T-cell (primary cell): ENCODE measurements at regions not wholly inside any gene's neighbourhood (a gene's known extent, or its start where the extent isn't known, plus 50 kb on each side); places are given as distances from the start of the nearest gene placed in this dataset.

Experiments
- ATAC-seq, 4 experiments: fragments of 200-7000 bp in 3 of 4; fragments of 150-1000 bp in 1 of 4; cut with Tn5 transposase; replicated peaks in 1 of 4; 1 replicate in 3 of 4; 2 replicates in 1 of 4; pipeline ENCODE4 v1.10.0; 2021; ENCODE audit warnings: moderate library complexity in 3 of 4, mild to moderate bottlenecking in 2 of 4, moderate number of reproducible peaks in 1 of 4
- CTCF ChIA-PET, 2 donors: fragments of 300-600 bp; sonication (Branson Sonifier 250); formaldehyde crosslinking; loops; one replicate each; lab custom pipeline; 2022; ENCODE audit warnings: antibody characterized with exemption in 2 of 2; lab: Charles Lee
- POLR2A ChIA-PET, 2 donors: fragments of 300-600 bp; sonication (Branson Sonifier 250); formaldehyde crosslinking; loops; one replicate each; lab custom pipeline; 2022; ENCODE audit warnings: antibody characterized with exemption in 2 of 2; lab: Charles Lee
- DNase-seq, 35 experiments: peaks; one replicate each; pipeline versions ENCODE4 v3.0.0 to v3.0.0-alpha.2; 2013 to 2023
- H3K27ac ChIP-seq: one replicate; pipeline ENCODE4 v1.5.1; 2013; ENCODE audit warnings: low read length
- H3K27me3 ChIP-seq, 2 experiments: replicated peaks in 1 of 2; 1 replicate in 1 of 2; 2 replicates in 1 of 2; pipeline versions ENCODE4 v1.6.1 to v1.7.0; 2013; ENCODE audit warnings: low read length in 1 of 2, mixed read lengths in 1 of 2; ENCODE audit not compliant: control insufficient read depth in 2 of 2, insufficient read depth in 2 of 2; ENCODE audit errors: extremely low read depth in 1 of 2
- H3K36me3 ChIP-seq, 2 donors: 1 replicate in 1 of 2; 2 replicates in 1 of 2; pipeline versions ENCODE4 v1.6.1 to v1.7.0; 2013; ENCODE audit warnings: low read length in 1 of 2; ENCODE audit not compliant: control insufficient read depth in 2 of 2, insufficient read depth in 1 of 2; ENCODE audit errors: extremely low read depth in 1 of 2
- H3K4me1 ChIP-seq, 2 experiments: 1 replicate in 1 of 2; 2 replicates in 1 of 2; pipeline versions ENCODE4 v1.6.1 to v1.7.0; 2013; ENCODE audit warnings: low read length in 2 of 2, mixed read lengths in 1 of 2; ENCODE audit not compliant: insufficient read depth in 2 of 2, control insufficient read depth in 1 of 2; ENCODE audit errors: extremely low read depth in 1 of 2
- H3K4me3 ChIP-seq, 2 donors: 1 replicate in 1 of 2; 2 replicates in 1 of 2; pipeline versions ENCODE4 v1.5.1 to v1.7.0; 2013; ENCODE audit warnings: mild to moderate bottlenecking in 2 of 2, low read length in 1 of 2, moderate library complexity in 1 of 2; ENCODE audit not compliant: control insufficient read depth in 1 of 2; ENCODE audit errors: extremely low read depth in 1 of 2
- H3K9me3 ChIP-seq: 2 replicates; pipeline ENCODE4 v1.7.0; 2013
- H3K27ac Mint-ChIP-seq, 2 donors: one replicate each; pipeline ENCODE4 v1.8.0; 2020 to 2021; ENCODE audit warnings: mild to moderate bottlenecking in 2 of 2, mixed read lengths in 2 of 2
- H3K27me3 Mint-ChIP-seq, 2 donors: one replicate each; pipeline ENCODE4 v1.8.0; 2021 to 2022; ENCODE audit warnings: mixed read lengths in 2 of 2
- H3K36me3 Mint-ChIP-seq: one replicate; pipeline ENCODE4 v1.8.0; 2021; ENCODE audit warnings: mixed read lengths
- H3K4me1 Mint-ChIP-seq, 3 donors: one replicate each; pipeline ENCODE4 v1.8.0; 2020 to 2022; ENCODE audit warnings: mixed read lengths in 3 of 3, mild to moderate bottlenecking in 1 of 3
- H3K4me3 Mint-ChIP-seq, 3 donors: one replicate each; pipeline ENCODE4 v1.8.0; 2020 to 2022; ENCODE audit warnings: mild to moderate bottlenecking in 3 of 3, mixed read lengths in 3 of 3, moderate library complexity in 3 of 3
- H3K9me3 Mint-ChIP-seq, 3 donors: one replicate each; pipeline ENCODE4 v1.8.0; 2020 to 2022; ENCODE audit warnings: mixed read lengths in 3 of 3
- WGBS: methylation state at CpG from one replicate; pipeline ENCODE4 v1.1.5; 2013; ENCODE audit warnings: missing lambda C conversion rate; ENCODE audit not compliant: insufficient coverage; 5-methylcytosine and 5-hydroxymethylcytosine counted together

- H3K27ac ChIP-seq: no peak overlapping the region
Observed at GRCh38 chr16:85197611-85198566, 85.6 kb upstream of the CIBAR2 start.

DNA sequence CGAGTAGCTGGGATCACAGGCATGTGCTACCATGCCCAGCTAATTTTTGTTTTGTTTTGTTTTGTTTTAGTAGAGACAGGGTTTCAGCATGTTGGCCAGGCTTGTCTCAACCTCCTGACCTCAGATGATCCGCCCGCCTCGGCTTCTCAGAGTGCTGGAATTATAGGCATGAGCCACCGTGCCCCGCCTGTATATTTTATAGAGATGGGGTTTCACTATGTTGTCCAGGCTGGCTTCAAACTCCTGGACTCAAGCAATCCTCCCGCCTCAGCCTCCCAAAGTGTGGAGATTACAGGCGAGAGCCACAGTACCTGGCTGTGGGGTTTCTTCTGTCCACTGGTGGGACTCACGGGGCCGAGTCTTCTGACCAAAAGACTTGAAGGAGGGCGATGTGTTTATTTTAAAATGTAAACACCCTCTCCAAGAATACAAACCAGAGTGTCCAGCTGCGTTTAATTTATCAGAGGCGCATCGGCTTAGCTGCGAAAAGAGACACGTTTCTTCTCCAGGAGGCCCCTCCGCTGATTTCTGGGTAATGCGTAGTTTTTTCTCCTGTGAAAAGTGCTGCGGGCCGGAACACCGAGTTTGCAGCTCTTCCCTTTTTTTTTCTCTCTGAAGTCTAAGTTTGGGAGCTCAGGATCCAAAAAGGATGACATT, 86.9 kb upstream of the CIBAR2 start:
- H3K4me3 ChIP-seq: no peak overlapping the region
- H3K4me1 ChIP-seq: no peaks in the 10 kb centered on the region
- DNase-seq: no peak
- no peaks in the 10 kb centered on the region for H3K9me3 ChIP-seq
- no peak overlapping the region for H3K4me3 Mint-ChIP-seq
- 96% methylated on average over 10 of the region's 21 CpGs for WGBS
- POLR2A ChIA-PET: no interaction called here
- no peaks in the 10 kb centered on the region for H3K4me1 Mint-ChIP-seq
- H3K27me3 Mint-ChIP-seq: peaks cover 9% of the 10 kb centered on the region in 2 donors
- H3K27ac ChIP-seq: no peak overlapping the region
- CTCF ChIA-PET: no interaction called here
- no peak overlapping the region for H3K27ac Mint-ChIP-seq
- no peak for ATAC-seq
- H3K36me3 ChIP-seq: no peaks in the 10 kb centered on the region
- peaks cover 0 to 18% of the 10 kb centered on the region in 2 experiments for H3K27me3 ChIP-seq
- no peaks in the 10 kb centered on the region for H3K36me3 Mint-ChIP-seq
- H3K9me3 Mint-ChIP-seq: no peaks in the 10 kb centered on the region

More at GRCh38 chr16:85197611-85198566, 85.6 kb upstream of the CIBAR2 start:
- ChIA-PET CTCF (interaction anchor here in 1 of 2 donors (0.6 kb wide), 1 partner anchor 38 kb away, joined by 3 read pairs; no protein-coding TSS in a partner anchor), POLR2A (no interaction called here)
- no peak overlapping the region for H3K4me3 Mint-ChIP-seq
- no peaks in the 10 kb centered on the region for H3K36me3 Mint-ChIP-seq
- H3K9me3 Mint-ChIP-seq: no peaks in the 10 kb centered on the region
- ATAC-seq (no peak), DNase-seq (no peak)
- no peaks in the 10 kb centered on the region for H3K9me3 ChIP-seq
- no peaks in the 10 kb centered on the region for H3K36me3 ChIP-seq
- no peaks in the 10 kb centered on the region for H3K4me1 ChIP-seq
- 63% methylated on average over 15 of the region's 22 CpGs for WGBS
- H3K27me3 ChIP-seq: peaks cover 0 to 22% of the 10 kb centered on the region in 2 experiments
- no peaks in the 10 kb centered on the region for H3K4me1 Mint-ChIP-seq
- no peak overlapping the region for H3K4me3 ChIP-seq
- H3K27ac Mint-ChIP-seq: no peak overlapping the region
- H3K27me3 Mint-ChIP-seq: peaks cover 9% of the 10 kb centered on the region in 2 donors

DNA sequence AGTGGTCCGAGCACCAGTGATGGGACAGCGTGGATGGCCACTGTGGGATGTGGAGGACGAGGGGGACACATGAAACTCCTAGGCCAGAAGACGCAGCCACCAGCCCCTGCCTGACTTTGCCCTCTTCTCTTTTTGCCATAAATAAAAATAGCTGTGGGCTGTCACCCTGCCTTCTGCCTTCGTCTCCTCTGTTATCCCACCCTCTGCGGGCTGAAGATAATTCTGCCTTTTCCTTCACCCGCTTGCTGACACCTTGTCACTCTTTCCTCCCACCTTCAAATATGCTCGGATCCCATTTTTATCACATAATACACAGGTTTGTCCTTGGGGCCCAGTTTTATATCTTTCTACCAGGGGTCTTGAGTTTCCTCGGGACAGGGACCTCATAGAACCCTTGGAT, 87.6 kb upstream of the CIBAR2 start:
- DNase-seq (no peak), ATAC-seq (no peak)
- H3K4me1 ChIP-seq: no peaks in the 10 kb centered on the region
- ChIA-PET CTCF (no interaction called here), POLR2A (no interaction called here)
- H3K27me3 ChIP-seq: peaks cover 0 to 18% of the 10 kb centered on the region in 2 experiments
- no peak overlapping the region for H3K4me3 ChIP-seq
- no peaks in the 10 kb centered on the region for H3K9me3 ChIP-seq
- H3K36me3 ChIP-seq: no peaks in the 10 kb centered on the region
- H3K27ac ChIP-seq: no peak overlapping the region
- 80% methylated on average over 7 of the region's 9 CpGs for WGBS
- no peaks in the 10 kb centered on the region for H3K9me3 Mint-ChIP-seq
- H3K27ac Mint-ChIP-seq: no peak overlapping the region
- H3K4me1 Mint-ChIP-seq: no peaks in the 10 kb centered on the region
- H3K36me3 Mint-ChIP-seq: no peaks in the 10 kb centered on the region
- H3K4me3 Mint-ChIP-seq: no peak overlapping the region
- peaks cover 9% of the 10 kb centered on the region in 2 donors for H3K27me3 Mint-ChIP-seq

DNA sequence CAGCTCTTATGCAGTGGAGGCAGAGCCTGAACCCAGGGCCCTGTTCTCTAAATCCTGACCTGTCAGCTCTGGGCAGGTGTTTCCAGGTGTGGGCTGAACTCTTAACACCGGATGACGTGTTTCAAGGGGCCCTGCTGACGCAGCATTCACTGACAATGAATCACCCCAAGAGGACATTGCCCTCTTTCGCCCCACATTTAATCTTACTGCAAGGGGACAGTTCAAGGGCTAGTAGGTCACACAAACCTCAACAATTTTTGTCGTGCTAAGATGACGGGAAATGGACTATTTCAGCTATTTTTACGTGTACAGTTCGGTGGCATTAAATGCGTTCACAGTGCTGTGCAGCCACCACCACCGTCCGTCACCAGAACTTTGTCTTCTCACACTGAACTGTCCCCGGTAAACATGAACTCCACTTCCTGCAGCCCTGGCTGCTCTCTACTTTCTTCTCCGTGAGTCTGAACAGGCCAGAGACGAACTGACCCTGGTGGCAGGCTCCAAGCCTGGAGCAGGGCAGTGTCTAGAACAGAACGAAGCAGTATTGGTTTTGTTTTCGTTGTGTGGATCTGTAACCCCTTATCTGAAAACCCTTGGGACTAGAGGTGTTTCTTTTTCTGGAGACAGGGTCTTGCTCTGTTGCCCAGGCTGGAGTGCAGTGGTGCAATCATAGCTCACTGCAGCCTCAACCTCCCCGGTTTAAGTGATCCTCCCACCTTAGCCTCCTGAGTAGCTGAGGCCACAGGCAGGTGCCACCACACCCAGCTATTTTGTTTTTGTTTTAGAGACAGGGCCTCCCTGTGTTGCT, 88.4 kb upstream of the CIBAR2 start:
- H3K27me3 ChIP-seq: peaks cover 0 to 21% of the 10 kb centered on the region in 2 experiments
- Mint-ChIP-seq H3K4me3 (no peak overlapping the region), H3K9me3 (no peaks in the 10 kb centered on the region), H3K4me1 (no peaks in the 10 kb centered on the region), H3K36me3 (no peaks in the 10 kb centered on the region), H3K27me3 (peaks cover 5 to 12% of the 10 kb centered on the region in 2 donors), H3K27ac (no peak overlapping the region)
- ATAC-seq: no peak
- no peak overlapping the region for H3K27ac ChIP-seq
- CTCF ChIA-PET: interaction anchor here in 1 of 2 donors (0.7 kb wide), 1 partner anchor 12 kb away, joined by 3 read pairs; no protein-coding TSS in a partner anchor
- H3K4me3 ChIP-seq: no peak overlapping the region
- DNase-seq: no peak
- POLR2A ChIA-PET: no interaction called here
- H3K4me1 ChIP-seq: no peaks in the 10 kb centered on the region
- WGBS: 83% methylated on average over 17 of the region's 17 CpGs
- H3K36me3 ChIP-seq: no peaks in the 10 kb centered on the region
- no peaks in the 10 kb centered on the region for H3K9me3 ChIP-seq

DNA sequence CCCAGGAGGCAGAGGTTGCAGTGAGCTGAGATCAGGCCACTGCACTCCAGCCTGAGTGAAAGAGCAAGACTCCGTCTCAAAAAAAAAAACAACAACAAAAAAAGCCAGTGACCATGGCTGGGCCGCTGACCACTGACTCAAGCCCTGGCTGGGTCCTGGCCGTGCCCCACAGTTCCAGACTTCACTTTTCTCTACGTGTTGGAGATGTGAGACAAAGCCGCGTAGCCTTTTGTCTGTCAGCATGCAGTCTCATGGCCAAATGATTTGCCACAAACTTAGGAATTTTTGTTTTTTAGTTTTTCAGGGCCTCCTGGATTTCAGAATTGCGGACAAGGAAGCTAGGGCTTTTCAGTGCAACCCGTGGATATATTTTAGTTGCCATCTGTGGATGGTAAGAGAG, 89.3 kb upstream of the CIBAR2 start:
- no peak overlapping the region for H3K27ac ChIP-seq
- no peak overlapping the region for H3K27ac Mint-ChIP-seq

GRCh38 chr16:85202051-85202601, 89.9 kb upstream of the CIBAR2 start:
- ChIA-PET CTCF (no interaction called here), POLR2A (no interaction called here)
- Histone ChIP-seq H3K4me1 (no peaks in the 10 kb centered on the region), H3K27me3 (peaks cover 0 to 27% of the 10 kb centered on the region in 2 experiments), H3K36me3 (no peaks in the 10 kb centered on the region), H3K27ac (no peak overlapping the region), H3K4me3 (no peak overlapping the region), H3K9me3 (no peaks in the 10 kb centered on the region)
- no peak overlapping the region for H3K27ac Mint-ChIP-seq
- no peak for ATAC-seq
- no peak overlapping the region for H3K4me3 Mint-ChIP-seq
- no peak for DNase-seq
- no peaks in the 10 kb centered on the region for H3K4me1 Mint-ChIP-seq
- H3K9me3 Mint-ChIP-seq: no peaks in the 10 kb centered on the region
- H3K36me3 Mint-ChIP-seq: no peaks in the 10 kb centered on the region
- peaks cover 8 to 11% of the 10 kb centered on the region in 2 donors for H3K27me3 Mint-ChIP-seq
- 80% methylated on average over 4 of the region's 14 CpGs for WGBS

More for the DNA sequence above, 89.3 kb upstream of the CIBAR2 start:
- no peak overlapping the region for H3K4me3 ChIP-seq
- ChIA-PET POLR2A (no interaction called here), CTCF (interaction anchor here in 1 of 2 donors (0.7 kb wide), 1 partner anchor 11 kb away, joined by 3 read pairs; no protein-coding TSS in a partner anchor)
- H3K9me3 Mint-ChIP-seq: no peaks in the 10 kb centered on the region
- H3K4me3 Mint-ChIP-seq: no peak overlapping the region
- H3K27me3 Mint-ChIP-seq: peaks cover 8 to 11% of the 10 kb centered on the region in 2 donors
- H3K4me1 ChIP-seq: no peaks in the 10 kb centered on the region
- H3K27me3 ChIP-seq: peaks cover 0 to 25% of the 10 kb centered on the region in 2 experiments
- no peaks in the 10 kb centered on the region for H3K4me1 Mint-ChIP-seq
- no peak for DNase-seq
- no peaks in the 10 kb centered on the region for H3K36me3 ChIP-seq
- ATAC-seq: no peak
- H3K36me3 Mint-ChIP-seq: no peaks in the 10 kb centered on the region
- WGBS: 75% methylated on average over 7 of the region's 8 CpGs
- no peaks in the 10 kb centered on the region for H3K9me3 ChIP-seq
